ENCODE measurements at regions not wholly inside any gene's neighbourhood (a gene's known extent, or its start where the extent isn't known, plus 50 kb on each side); places are given as distances from the start of the nearest gene placed in this dataset.
A peak's percentile ranks its signal among the peaks of the same experiment; 100 is the strongest.
"Not testable (repeated sequence)": the region's sequence is repeated elsewhere in the genome, so short reads cannot be mapped to it uniquely, and the experiment has no call there.

- no peak for ATAC-seq
- BruUV-seq (replicated peaks), result no TSS peak
- Histone ChIP-seq H3F3A (ENCODE audit: low read length, unreplicated experiment) (no peaks in the 10 kb centered on the region), H3K4me2 (ENCODE audit: low read length) (no peak overlapping the region), H3K9ac (ENCODE audit: low read length) (no peak overlapping the region), H3K27me3 (ENCODE audit: low read length) (no peaks in the 10 kb centered on the region), H3K9me3 (ENCODE audit: low read length) (peaks cover 16% of the 10 kb centered on the region), H4K20me1 (ENCODE audit: low read length) (no peaks in the 10 kb centered on the region), H3K36me3 (ENCODE audit: low read depth, low read length) (no peaks in the 10 kb centered on the region), H3K4me3 (ENCODE audit: low read length) (no peak overlapping the region), H3K9me2 (replicated peaks; ENCODE audit: low read length) (no peaks in the 10 kb centered on the region), H3K79me2 (ENCODE audit: low read length) (no peaks in the 10 kb centered on the region), H2AFZ (ENCODE audit: low read length) (no peak overlapping the region), H3K27ac (ENCODE audit: low read length) (no peak overlapping the region), H3K4me1 (ENCODE audit: insufficient read depth, low read length) (no peaks in the 10 kb centered on the region)
- TF ChIP-seq EZH2phosphoT487 (IDR thresholded peaks at IDR 0.05; ENCODE audit: borderline replicate concordance, low read length) (no peak), EZH2 (IDR thresholded peaks at IDR 0.05; ENCODE audit: low read length, unreplicated experiment) (no peak)
- TF ChIP-seq, protein P1, sequence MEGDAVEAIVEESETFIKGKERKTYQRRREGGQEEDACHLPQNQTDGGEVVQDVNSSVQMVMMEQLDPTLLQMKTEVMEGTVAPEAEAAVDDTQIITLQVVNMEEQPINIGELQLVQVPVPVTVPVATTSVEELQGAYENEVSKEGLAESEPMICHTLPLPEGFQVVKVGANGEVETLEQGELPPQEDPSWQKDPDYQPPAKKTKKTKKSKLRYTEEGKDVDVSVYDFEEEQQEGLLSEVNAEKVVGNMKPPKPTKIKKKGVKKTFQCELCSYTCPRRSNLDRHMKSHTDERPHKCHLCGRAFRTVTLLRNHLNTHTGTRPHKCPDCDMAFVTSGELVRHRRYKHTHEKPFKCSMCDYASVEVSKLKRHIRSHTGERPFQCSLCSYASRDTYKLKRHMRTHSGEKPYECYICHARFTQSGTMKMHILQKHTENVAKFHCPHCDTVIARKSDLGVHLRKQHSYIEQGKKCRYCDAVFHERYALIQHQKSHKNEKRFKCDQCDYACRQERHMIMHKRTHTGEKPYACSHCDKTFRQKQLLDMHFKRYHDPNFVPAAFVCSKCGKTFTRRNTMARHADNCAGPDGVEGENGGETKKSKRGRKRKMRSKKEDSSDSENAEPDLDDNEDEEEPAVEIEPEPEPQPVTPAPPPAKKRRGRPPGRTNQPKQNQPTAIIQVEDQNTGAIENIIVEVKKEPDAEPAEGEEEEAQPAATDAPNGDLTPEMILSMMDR (conservative IDR thresholded peaks at IDR 0.05; ENCODE audit: low read depth, low read length), result no peak
- ChIA-PET POLR2A (ENCODE audit: unreplicated experiment) (no interaction called here), CTCF (no interaction called here)
- intact Hi-C loops (cut with micrococcal nuclease), result no loop called here
- no peak for DNase-seq
Observed at GRCh38 chr3:117871934-117872333, 1162.4 kb downstream of the TUSC7 start.

DNA sequence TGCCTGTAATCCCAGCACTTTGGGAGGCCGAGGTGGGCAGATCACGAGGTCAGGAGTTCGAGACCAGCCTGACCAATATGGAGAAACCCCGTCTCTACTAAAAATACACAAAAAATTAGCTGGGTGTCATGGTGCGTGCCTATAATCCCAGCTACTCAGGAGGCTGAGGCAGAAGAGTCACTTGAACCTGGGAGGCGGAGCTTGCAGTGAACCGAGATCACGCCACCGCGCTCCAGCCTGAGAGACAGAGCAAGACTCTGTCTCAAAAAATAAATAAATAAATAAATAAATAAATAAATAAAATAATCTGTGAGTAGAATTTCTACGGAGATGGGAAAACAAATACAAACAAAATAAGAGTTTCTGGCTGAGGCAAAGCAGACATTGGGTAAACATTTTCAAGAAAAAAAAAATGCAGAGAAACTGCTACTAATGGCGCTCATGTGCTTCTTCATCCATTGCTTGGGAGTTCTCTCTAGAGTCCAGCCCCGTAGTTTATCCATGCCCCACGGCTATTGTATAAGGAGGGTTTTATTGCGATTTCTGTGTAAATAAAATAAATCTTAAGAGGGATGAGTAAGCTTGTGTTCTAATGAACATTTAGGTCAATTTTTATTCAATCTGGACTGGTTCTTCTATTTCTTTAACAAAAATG is 1161.9 kb downstream of the IGSF11 start:
- H2AFZ ChIP-seq (ENCODE audit: low read length); H3F3A ChIP-seq (ENCODE audit: low read length, unreplicated experiment); H3K27ac ChIP-seq (ENCODE audit: low read length); H3K79me2 ChIP-seq (ENCODE audit: low read length); H3K4me2 ChIP-seq (ENCODE audit: low read length); H3K9ac ChIP-seq (ENCODE audit: low read length); intact Hi-C loops (cut with micrococcal nuclease); CTCF ChIA-PET; H4K20me1 ChIP-seq (ENCODE audit: low read length); H3K4me1 ChIP-seq (ENCODE audit: insufficient read depth, low read length); BruUV-seq (replicated peaks); H3K9me2 ChIP-seq (replicated peaks; ENCODE audit: low read length); POLR2A ChIA-PET (ENCODE audit: unreplicated experiment); H3K36me3 ChIP-seq (ENCODE audit: low read depth, low read length); H3K4me3 ChIP-seq (ENCODE audit: low read length); H3K27me3 ChIP-seq (ENCODE audit: low read length): not testable (repeated sequence)
- ATAC-seq (peak; percentile 31; the same call in 1 of the 2 replicates), DNase-seq (peak; percentile 36)
- H3K9me3 ChIP-seq (ENCODE audit: low read length), result peaks cover 16% of the 10 kb centered on the region

DNA sequence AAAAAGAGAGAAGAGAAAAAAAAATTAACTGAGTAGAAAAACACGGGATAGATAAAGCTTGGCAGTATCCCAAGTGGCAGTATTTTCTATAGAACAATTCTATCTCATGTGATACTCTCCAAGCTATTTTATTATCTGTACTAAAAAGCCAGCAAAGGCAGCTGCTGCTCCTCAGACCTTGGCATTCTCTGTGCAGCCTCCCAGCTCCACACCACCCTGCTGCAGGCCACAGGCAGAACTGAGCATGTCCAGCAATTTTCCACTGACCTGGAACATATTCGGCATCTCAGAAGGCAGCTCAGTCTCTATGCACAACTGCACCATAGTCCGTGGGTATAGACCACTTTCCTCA is 1161.4 kb downstream of the IGSF11 start:
- H3K27ac ChIP-seq (ENCODE audit: low read length), result no peak overlapping the region
- H3K9me3 ChIP-seq (ENCODE audit: low read length), result peaks cover 16% of the 10 kb centered on the region
- no peak for TF ChIP-seq EZH2 (IDR thresholded peaks at IDR 0.05; ENCODE audit: low read length, unreplicated experiment)
- TF ChIP-seq, protein P1 (conservative IDR thresholded peaks at IDR 0.05; ENCODE audit: low read depth, low read length), result no peak
- no peak for TF ChIP-seq EZH2phosphoT487 (IDR thresholded peaks at IDR 0.05; ENCODE audit: borderline replicate concordance, low read length)
- no TSS peak for BruUV-seq (replicated peaks)
- H3K9me2 ChIP-seq (replicated peaks; ENCODE audit: low read length), result no peaks in the 10 kb centered on the region
- H3K9ac ChIP-seq (ENCODE audit: low read length), result no peak overlapping the region
- no peak for DNase-seq
- POLR2A ChIA-PET (ENCODE audit: unreplicated experiment), result no interaction called here
- ATAC-seq, result no peak
- intact Hi-C loops (cut with micrococcal nuclease), result no loop called here
- no peaks in the 10 kb centered on the region for H4K20me1 ChIP-seq (ENCODE audit: low read length)
- no peak overlapping the region for H3K4me3 ChIP-seq (ENCODE audit: low read length)
- H3K4me1 ChIP-seq (ENCODE audit: insufficient read depth, low read length), result no peaks in the 10 kb centered on the region
- no peaks in the 10 kb centered on the region for H3F3A ChIP-seq (ENCODE audit: low read length, unreplicated experiment)
- no peak overlapping the region for H2AFZ ChIP-seq (ENCODE audit: low read length)
- no peaks in the 10 kb centered on the region for H3K36me3 ChIP-seq (ENCODE audit: low read depth, low read length)
- H3K4me2 ChIP-seq (ENCODE audit: low read length), result no peak overlapping the region
- CTCF ChIA-PET, result no interaction called here
- no peaks in the 10 kb centered on the region for H3K79me2 ChIP-seq (ENCODE audit: low read length)
- H3K27me3 ChIP-seq (ENCODE audit: low read length), result no peaks in the 10 kb centered on the region

Measured in PC-3 (cell line).